Adipocyte (in vitro differentiated cells): ENCODE measurements at regions not wholly inside any gene's neighbourhood (a gene's known extent, or its start where the extent isn't known, plus 50 kb on each side); places are given as distances from the start of the nearest gene placed in this dataset.

ENCODE experiments used
- DNase-seq: peaks from one replicate; pipeline ENCODE4 v3.0.0-alpha.2; 2015; ENCODE audit warnings: low read depth
- H3K27me3 ChIP-seq: replicated peaks from 2 replicates; pipeline ENCODE4 v1.7.0; 2013; ENCODE audit warnings: mild to moderate bottlenecking, low read length, moderate library complexity; ENCODE audit not compliant: control insufficient read depth, insufficient read depth
- H3K36me3 ChIP-seq: 2 replicates; pipeline ENCODE4 v1.7.0; 2013; ENCODE audit warnings: low read length, mild to moderate bottlenecking, moderate library complexity; ENCODE audit not compliant: control insufficient read depth, insufficient read depth, severe bottlenecking
- H3K4me1 ChIP-seq: 2 replicates; pipeline ENCODE4 v1.7.0; 2013; ENCODE audit warnings: mild to moderate bottlenecking, low read length, moderate library complexity; ENCODE audit not compliant: control insufficient read depth, insufficient read depth
- H3K4me3 ChIP-seq: 2 replicates; pipeline ENCODE4 v1.7.0; 2013; ENCODE audit warnings: mild to moderate bottlenecking, low read length, moderate library complexity
- H3K9ac ChIP-seq: 2 replicates; pipeline ENCODE4 v1.7.0; 2013; ENCODE audit warnings: mild to moderate bottlenecking, low read length, moderate library complexity
- H3K9me3 ChIP-seq: 2 replicates; pipeline ENCODE4 v1.7.0; 2013; ENCODE audit warnings: mild to moderate bottlenecking, low read length, moderate library complexity; ENCODE audit not compliant: control insufficient read depth

DNA sequence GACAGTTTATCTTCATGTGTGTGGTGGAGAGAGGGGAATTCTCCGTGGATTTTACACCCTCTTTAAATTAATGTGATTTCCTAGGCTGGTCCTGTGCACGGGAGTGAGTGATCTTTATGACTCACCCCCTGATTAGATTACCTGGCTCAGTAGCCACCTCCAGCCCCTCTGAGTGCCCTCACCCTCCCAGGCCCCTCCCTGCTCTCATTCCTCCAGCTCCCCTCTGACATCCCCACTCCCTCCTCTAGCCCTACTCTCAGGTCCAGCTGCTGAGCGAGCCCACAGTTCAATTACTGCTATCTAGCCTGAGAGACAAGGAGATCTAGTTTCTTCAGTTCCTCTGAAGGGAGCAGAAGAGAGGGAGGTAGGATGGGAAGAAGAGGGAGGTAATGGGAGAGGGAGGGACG is 61.8 kb upstream of the ARAP3 start:
- peaks cover 64% of the 10 kb centered on the region for H3K27me3 ChIP-seq
- no peak overlapping the region for H3K4me3 ChIP-seq
- H3K9me3 ChIP-seq: no peaks in the 10 kb centered on the region
- H3K36me3 ChIP-seq: no peaks in the 10 kb centered on the region
- H3K4me1 ChIP-seq: no peaks in the 10 kb centered on the region
- no peak overlapping the region for H3K9ac ChIP-seq
- DNase-seq: no peak

DNA sequence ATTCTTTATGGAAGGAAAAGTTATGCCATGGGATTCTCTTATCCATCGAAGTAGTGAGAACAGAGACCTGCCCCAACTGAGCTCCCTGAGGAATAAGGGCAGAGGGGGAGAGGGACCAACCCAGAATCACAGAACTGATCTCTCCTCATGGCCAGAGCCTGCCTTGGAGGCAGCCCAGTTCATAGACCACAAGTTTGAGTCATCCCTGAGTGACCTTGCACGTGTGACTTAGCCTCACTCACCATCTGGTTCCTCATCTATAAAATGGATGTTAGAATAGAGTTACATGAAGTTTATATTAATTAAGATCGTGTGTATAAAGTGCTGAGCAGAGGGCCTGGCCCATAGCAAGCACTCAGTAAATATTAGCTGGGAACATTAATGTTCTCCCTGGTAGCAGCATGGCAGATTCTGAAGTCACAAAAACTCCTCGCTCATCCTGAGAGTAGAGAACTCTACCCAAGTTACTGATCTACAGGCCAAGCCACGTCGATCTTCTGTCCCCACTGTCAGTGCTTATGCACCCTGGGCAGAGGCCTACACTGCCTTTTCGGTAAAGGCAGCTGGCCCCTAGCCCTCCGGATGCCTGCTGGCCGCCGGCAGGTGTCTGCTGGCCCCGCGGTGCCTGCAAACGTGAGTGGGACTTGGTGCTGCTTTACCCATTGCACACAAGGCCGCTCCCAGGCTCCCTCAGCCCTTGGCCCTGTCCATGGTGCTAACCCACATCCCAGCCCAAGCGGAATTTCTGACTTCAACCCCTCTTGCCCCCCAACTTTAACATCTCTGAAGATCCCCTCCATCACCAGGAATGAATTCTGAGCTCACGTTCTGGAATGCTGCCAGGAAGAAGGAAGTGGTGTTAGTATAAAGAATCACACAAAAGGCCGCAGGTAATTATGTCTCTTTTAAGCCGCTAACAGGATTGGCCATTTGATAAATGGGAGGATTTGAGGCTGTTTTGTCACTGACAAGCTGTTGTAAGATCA is 61.1 kb upstream of the ARAP3 start:
- Histone ChIP-seq H3K36me3 (no peaks in the 10 kb centered on the region), H3K9ac (no peak overlapping the region), H3K4me3 (no peak overlapping the region), H3K4me1 (no peaks in the 10 kb centered on the region), H3K27me3 (peaks cover 63% of the 10 kb centered on the region), H3K9me3 (no peaks in the 10 kb centered on the region)
- DNase-seq: peak; percentile 63

GRCh38 chr5:141742144-141742543 is 60.1 kb upstream of the ARAP3 start:
- H3K9ac ChIP-seq: no peak overlapping the region
- no peak for DNase-seq
- no peak overlapping the region for H3K4me3 ChIP-seq
- H3K4me1 ChIP-seq: no peaks in the 10 kb centered on the region
- peaks cover 65% of the 10 kb centered on the region for H3K27me3 ChIP-seq
- H3K36me3 ChIP-seq: no peaks in the 10 kb centered on the region
- no peaks in the 10 kb centered on the region for H3K9me3 ChIP-seq

GRCh38 chr5:141740885-141741284 is 58.9 kb upstream of the ARAP3 start:
- Histone ChIP-seq H3K4me1 (no peaks in the 10 kb centered on the region), H3K9ac (no peak overlapping the region), H3K4me3 (no peak overlapping the region), H3K27me3 (peaks cover 67% of the 10 kb centered on the region), H3K36me3 (no peaks in the 10 kb centered on the region), H3K9me3 (no peaks in the 10 kb centered on the region)
- DNase-seq: no peak

DNA sequence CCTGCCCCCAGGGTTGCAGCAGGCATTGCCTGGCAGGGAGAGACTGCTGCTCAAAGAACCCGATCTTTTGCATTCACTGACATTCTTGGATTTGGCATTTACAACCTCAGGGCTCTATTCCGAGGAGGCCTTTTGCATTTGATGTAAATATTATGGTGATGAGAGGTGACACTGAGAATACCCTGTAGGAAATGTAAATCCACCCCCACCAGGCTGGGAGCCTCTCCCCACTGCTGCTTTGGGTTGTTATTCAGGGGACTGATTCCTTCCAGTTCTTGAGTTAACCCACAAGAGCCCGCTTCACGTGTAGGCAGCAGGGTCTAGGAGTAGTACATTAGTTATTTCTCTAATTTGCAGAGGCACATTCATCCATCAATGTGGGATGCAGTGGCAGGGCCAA is 55.5 kb upstream of the ARAP3 start:
- Histone ChIP-seq H3K9me3 (no peaks in the 10 kb centered on the region), H3K4me3 (no peak overlapping the region), H3K27me3 (peaks cover 56% of the 10 kb centered on the region), H3K9ac (no peak overlapping the region), H3K36me3 (no peaks in the 10 kb centered on the region), H3K4me1 (no peaks in the 10 kb centered on the region)
- no peak for DNase-seq

DNA sequence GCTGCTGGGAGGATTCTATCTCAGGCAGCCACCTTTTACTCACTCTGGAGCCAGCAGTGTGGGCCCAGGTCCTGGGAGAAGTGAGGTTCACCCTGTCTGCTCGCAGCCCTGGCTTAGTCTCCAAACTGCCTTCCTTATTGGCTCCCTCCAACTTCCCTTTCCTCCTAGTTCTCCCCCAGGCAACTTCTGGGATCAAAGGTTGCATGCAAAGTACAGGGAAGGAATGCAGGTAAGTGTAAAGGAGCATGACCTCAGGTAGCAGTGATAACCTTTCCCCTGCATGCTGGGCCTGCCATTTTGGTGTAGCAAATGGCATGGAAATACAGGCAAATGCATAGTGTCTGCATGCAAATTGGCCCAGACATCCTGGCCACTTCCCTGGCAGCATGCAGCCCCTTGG is 53.8 kb upstream of the ARAP3 start:
- Histone ChIP-seq H3K4me3 (no peak overlapping the region), H3K4me1 (no peaks in the 10 kb centered on the region), H3K27me3 (peaks cover 68% of the 10 kb centered on the region), H3K36me3 (no peaks in the 10 kb centered on the region), H3K9me3 (no peaks in the 10 kb centered on the region), H3K9ac (no peak overlapping the region)
- DNase-seq: no peak

GRCh38 chr5:141734501-141735229 is 52.6 kb upstream of the ARAP3 start:
- Histone ChIP-seq H3K36me3 (no peaks in the 10 kb centered on the region), H3K9me3 (no peaks in the 10 kb centered on the region), H3K4me1 (no peaks in the 10 kb centered on the region), H3K9ac (no peak overlapping the region), H3K4me3 (no peak overlapping the region), H3K27me3 (peaks cover 70% of the 10 kb centered on the region)
- DNase-seq: peak; percentile 73

DNA sequence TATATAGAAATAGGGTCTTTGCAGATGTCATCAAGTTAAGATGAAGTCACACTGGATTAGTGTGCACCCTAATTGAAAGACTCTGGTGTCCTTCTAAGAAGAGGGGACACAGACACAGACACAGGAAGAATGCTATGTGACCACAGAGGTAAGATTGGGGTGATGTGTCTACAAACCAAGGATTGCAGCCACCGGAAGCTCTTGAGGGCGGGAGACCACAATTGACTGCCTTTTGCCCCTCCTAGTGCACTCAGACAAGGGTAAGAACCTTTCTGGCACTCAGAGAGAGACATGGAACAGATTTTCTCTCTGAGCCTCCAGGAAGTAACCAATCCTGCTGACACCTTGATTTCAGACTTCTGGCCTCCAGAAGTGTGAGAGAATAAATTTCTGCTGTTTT is 51.2 kb upstream of the ARAP3 start:
- Histone ChIP-seq H3K4me1 (no peaks in the 10 kb centered on the region), H3K4me3 (no peak overlapping the region), H3K9ac (no peak overlapping the region), H3K27me3 (peaks cover 62% of the 10 kb centered on the region), H3K9me3 (no peaks in the 10 kb centered on the region), H3K36me3 (no peaks in the 10 kb centered on the region)
- no peak for DNase-seq

DNA sequence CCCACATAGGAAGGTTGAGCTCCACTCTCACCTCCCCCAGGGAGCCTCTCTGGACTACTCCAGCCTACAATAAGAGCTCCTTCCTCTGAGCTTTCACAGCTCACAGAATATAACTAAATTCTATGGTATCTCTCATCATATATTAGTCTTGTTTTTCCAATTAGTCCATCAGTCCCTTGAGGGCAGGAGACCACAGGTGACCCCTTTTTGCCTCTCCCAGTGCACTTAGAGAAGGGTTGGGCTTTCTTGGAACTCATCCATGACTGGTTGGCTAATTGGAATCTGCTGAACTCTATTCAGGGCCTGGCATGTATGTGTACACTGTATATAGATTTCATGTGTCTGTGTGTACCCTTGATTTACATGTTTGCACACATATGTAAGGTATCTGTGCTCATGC is 50.4 kb upstream of the ARAP3 start:
- no peak overlapping the region for H3K4me3 ChIP-seq
- no peak overlapping the region for H3K9ac ChIP-seq
- H3K27me3 ChIP-seq: peaks cover 54% of the 10 kb centered on the region
- DNase-seq: no peak
- no peaks in the 10 kb centered on the region for H3K9me3 ChIP-seq
- no peaks in the 10 kb centered on the region for H3K4me1 ChIP-seq
- H3K36me3 ChIP-seq: no peaks in the 10 kb centered on the region
